DND-41 (cell line): ENCODE measurements at regions not wholly inside any gene's neighbourhood (a gene's known extent, or its start where the extent isn't known, plus 50 kb on each side); places are given as distances from the start of the nearest gene placed in this dataset.

Source experiments
- EZH2 ChIP-seq: IDR thresholded peaks from 3 replicates; pipeline ENCODE4 v1.6.1; 2012; ENCODE audit warnings: borderline replicate concordance, low read depth, mild to moderate bottlenecking, moderate library complexity, low read length, inconsistent platforms; ENCODE audit not compliant: severe bottlenecking
- TF ChIP-seq, protein P1 (sequence below): IDR thresholded peaks from 2 replicates; pipeline ENCODE4 v1.5.1; 2012; ENCODE audit warnings: borderline replicate concordance, low read length, moderate library complexity, mild to moderate bottlenecking; ENCODE audit not compliant: poor library complexity, severe bottlenecking; ENCODE audit errors: extremely low read depth

DNA sequence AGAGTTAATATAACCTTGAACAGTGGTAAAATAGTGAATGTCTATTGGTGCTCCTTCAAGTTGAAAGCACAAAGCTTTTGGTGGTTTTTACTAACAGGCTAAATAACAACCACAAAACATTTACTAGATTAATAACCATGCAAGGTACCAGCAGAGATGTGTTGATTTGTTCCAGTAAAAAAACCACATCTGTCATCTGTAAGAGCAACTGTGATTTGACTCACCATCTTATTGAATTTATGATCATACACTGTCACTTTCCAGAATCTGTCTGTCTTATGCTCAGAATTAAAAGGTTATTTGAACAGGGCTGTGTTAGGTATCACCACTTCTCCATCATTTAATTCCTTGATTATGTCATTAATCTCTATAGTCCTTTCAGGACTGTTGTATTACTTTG, 107.0 kb upstream of the PTHLH start:
- TF ChIP-seq, protein P1, sequence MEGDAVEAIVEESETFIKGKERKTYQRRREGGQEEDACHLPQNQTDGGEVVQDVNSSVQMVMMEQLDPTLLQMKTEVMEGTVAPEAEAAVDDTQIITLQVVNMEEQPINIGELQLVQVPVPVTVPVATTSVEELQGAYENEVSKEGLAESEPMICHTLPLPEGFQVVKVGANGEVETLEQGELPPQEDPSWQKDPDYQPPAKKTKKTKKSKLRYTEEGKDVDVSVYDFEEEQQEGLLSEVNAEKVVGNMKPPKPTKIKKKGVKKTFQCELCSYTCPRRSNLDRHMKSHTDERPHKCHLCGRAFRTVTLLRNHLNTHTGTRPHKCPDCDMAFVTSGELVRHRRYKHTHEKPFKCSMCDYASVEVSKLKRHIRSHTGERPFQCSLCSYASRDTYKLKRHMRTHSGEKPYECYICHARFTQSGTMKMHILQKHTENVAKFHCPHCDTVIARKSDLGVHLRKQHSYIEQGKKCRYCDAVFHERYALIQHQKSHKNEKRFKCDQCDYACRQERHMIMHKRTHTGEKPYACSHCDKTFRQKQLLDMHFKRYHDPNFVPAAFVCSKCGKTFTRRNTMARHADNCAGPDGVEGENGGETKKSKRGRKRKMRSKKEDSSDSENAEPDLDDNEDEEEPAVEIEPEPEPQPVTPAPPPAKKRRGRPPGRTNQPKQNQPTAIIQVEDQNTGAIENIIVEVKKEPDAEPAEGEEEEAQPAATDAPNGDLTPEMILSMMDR: no peak
- TF ChIP-seq EZH2: no peak
